IPS DF 4.7 (cell line): ENCODE measurements at regions not wholly inside any gene's neighbourhood (a gene's known extent, or its start where the extent isn't known, plus 50 kb on each side); places are given as distances from the start of the nearest gene placed in this dataset.
"Not testable (repeated sequence)": the region's sequence is repeated elsewhere in the genome, so short reads cannot be mapped to it uniquely, and the experiment has no call there.

Experiments used
- DNase-seq: peaks from one replicate; pipeline ENCODE4 v3.0.0-alpha.2; 2013; ENCODE audit warnings: low spot score; ENCODE audit errors: extremely low read depth

DNA sequence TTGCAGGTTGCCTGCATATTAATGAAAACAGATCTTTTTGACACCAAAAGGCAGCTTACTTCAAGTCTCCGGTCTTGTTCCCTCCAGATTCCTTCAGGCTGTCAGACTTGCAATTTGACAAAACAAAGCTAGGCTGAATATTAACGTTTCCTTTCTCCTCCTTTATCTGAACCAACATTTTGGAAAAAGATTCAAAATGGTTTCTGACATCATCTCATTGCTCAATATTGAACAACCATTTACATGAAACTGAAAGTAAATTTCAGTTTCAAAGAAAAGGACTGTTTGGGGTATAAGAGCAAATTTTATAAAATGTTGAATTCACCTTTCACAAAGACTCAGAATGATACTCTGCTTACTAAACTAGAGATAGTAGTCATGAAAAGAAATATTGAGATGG, 521.8 kb downstream of the KCNJ2 start:
- DNase-seq: no peak

DNA sequence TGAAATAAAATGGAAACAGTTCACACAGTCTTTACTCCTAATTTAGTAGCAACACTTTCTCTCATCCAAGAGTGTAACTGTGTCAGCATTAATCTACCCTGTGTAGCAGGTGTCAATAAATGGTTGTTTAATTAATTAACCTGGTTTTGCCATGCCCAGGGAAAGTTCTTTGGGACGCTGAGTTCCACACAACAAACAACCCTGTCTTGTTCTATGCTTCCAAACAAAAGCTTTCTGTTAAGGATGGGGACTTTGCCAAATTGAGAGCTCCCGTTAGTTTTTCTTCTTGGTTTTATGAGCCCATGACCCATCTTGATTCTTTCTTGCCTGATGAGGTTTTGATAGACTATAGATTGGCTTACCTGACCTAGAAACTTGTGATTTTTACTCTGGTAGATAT, 530.1 kb downstream of the KCNJ2 start:
- no peak for DNase-seq

DNA sequence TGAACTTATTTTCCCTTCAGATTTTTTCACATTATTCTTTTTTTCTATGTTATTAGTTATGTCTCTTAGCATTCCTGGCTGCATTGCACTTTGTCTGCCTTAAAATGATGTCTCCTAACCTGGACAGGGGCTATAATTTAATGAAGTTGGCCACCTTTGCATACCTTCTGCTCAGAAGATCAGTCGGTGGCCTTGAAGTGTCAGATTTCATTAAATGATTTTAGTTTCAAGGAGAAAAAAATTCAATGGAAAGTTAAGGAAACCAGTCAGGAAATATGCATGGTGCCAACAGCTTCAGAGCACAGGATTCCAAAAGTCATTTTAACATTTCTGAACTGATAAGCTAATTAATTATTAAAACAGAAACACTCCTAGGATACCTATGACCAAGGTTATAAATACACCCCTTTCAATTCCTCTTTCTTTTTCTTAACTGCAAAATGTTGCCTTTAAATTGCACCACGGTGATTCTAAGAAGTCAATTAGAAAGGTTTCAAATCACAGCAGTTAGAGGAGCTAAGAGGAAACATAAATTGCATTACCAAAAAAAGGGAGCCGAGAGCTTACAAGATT, 533.4 kb downstream of the KCNJ2 start:
- DNase-seq: no peak

DNA sequence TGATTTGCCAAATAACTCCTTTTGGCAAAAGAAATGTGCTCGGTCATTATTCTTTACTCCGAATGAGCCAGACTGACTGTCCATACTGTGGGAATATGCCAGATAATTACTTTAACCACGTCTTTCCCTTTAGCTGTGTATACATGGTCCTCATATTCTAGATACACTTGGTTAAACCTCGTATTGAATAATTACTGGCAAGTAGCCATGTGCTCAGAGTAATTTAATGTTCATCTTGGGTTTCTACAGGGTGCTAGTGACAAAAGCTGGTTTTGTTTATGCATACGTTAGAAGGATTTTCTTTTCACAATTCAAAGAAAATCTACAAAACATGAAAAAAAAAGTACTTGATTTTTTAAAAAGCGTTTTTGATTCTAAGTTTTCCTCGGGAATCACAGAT, 540.3 kb downstream of the KCNJ2 start:
- no peak for DNase-seq

DNA sequence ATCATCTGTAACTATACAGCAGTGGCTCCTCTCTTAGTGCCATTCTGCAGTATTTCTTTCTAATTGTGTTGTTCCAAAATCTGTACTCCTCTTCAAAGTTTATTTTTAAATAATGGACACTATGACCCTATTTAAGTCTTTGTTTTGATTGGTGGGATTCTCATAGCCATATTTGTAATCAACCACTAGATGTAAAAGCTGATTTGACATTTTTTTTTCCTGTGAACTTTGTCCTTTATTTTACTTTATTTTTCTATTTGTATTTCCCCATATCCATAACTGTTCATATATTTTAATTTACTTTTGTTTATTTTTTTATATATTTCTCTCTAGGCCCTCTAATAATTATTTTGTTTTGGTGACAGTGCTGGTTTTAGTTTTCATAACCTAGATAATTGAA, 544.4 kb downstream of the KCNJ2 start:
- no peak for DNase-seq

DNA sequence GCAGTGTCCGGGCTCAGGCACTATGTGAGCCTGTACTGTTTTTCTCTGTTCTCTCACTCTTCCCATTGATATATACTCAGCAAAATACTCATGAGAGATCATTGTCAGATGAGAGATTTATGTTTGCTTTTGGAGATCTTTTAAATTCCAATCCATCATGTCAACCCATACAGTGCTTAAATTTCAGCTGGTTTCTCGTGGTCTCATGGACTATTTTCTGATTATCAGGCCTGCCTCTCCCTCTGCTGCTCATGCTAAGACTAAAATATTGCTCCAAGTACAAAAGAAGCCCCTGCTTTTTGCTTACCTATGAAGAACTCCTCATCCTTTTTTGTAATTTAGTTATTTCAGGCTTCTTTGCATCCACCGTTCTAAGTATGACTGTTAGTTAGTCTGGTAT, 547.2 kb downstream of the KCNJ2 start:
- DNase-seq: no peak

DNA sequence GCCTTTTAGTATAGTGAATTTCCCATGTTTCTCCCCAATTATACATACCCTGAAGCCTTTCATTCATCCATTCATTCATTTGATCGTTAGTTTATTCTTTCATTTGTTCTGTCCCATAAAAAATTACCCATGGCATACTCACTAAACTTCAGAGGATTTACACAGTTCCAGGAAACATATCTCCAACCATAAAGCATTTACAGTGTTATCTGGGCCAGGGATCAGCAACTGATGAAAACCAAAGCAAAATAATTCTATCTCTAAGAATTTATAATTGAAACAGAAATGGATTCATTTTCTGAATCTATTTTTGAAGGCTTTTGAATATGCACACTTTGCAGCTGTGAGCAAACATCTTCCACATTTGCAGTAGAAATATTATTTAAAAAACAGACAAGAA, 547.7 kb downstream of the KCNJ2 start:
- no peak for DNase-seq

DNA sequence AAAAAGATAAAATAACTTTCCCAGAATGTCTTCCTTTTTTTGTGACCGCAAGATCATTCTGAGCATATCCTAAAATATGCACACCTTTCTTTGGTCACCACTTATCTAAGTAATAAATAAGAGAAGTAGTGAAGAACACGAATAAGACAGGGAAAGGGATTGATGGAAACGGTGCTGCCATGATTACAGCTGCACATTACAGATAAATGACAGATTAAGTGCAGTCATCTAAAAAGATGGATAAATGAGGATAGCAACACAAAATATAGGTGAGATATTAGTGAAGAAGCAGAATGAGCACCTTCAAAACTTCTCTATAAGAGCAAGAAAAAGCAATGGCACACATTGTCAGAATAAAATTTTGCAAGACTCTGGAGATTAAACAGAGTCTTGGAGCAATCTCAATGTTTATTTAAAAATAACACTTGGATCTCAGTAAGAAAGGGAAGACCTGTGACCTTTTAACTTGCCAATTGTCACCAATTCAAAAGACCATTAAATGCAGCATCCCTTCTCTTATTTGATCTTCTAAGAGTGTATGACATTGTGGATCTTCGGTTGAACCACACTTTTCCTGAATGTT, 567.1 kb downstream of the KCNJ2 start:
- DNase-seq: no peak

DNA sequence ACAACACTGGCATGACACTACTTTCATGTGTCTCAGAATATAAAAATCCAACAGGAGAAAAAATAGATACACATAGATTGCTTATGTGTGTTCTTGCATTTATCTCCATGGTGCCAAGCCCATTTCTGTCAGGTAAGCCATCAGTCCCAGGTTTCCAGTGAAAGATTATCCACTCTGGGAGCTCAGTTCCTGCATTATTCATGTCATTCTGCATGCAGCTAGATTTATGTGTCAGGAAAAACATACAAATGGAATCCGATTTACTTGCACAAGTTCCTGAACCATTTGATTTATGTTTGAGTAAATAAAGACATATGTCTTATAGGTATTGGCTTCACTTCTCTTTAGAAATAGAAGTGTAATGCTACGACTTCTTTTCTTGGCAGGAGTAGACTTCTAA, 569.7 kb downstream of the KCNJ2 start:
- DNase-seq: no peak

DNA sequence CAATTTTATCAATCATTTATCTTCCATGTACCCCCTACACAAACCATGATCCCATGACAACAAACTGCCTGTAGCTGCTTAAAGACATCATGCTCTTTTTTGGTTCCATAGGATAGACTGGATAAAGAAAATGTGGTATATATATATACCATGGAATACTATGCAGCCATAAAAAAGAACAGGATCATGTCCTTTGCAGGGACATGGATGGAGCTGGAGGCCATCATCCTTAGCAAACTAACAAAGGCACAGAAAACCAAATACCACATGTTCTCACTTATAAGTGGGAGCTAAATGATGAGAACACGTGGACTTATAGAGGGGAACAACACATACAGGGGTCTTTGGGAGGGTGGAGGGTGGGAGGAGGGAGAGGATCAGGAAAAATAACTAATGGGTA, 577.2 kb downstream of the KCNJ2 start:
- DNase-seq: not testable (repeated sequence)

DNA sequence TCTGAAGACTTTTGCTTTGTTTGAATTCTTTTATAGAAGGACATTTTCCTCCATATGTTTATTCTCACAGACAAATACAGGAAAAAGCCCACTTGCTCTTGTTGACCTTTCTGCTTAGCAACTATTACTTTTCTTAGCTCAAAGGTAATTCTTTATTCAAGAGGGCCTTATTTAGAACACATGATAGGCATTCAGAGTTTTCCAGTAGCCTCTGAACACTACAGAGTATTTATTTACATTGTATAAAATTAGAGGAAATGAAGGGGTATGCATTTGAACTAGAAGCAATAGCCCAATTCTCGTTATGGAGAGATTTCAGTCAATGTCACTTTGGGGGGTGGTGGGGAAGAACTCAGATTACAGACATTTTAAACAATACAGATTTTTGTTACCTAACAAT, 581.7 kb downstream of the KCNJ2 start:
- no peak for DNase-seq

DNA sequence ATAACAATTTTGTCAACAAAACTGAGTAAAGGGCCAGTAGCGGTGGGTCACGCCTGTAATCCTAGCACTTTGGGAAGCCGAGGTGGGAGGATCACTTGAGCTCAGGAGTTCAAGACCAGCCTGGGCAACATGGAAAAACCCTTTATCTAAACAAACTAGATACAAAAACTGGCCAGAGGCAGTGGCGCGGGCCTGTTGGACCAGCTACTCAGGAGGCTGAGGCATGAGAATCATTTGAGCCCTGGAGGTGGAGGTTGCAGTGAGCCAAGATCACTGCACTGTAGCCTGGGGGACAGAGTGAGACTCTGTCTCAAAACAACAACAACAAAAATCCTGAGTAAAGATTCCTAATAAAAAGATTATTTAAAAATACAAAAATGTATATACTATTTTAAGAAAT, 583.1 kb downstream of the KCNJ2 start:
- not testable (repeated sequence) for DNase-seq

DNA sequence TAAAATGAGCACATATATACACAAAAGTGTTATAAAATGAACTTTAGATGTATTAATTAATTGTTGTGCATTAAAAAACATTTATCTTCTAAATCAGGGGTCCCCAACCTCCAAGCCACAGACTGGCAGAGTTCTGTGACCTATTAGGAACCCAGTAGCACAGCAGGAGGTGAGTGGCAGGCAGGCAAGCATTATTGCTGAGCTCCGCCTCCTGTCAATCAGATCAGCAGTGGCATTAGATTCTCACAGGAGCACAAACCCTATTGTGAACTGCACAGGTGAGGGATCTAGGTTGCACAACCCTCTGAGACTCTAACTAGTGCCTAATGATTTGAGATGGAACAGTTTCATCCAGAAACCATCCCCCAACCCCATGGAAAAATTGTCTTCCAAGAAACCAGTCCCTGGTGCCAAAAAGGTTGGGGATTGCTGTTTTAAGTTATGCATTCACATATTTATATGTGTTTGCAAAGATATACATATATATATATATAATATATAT, 583.7 kb downstream of the KCNJ2 start:
- no peak for DNase-seq

DNA sequence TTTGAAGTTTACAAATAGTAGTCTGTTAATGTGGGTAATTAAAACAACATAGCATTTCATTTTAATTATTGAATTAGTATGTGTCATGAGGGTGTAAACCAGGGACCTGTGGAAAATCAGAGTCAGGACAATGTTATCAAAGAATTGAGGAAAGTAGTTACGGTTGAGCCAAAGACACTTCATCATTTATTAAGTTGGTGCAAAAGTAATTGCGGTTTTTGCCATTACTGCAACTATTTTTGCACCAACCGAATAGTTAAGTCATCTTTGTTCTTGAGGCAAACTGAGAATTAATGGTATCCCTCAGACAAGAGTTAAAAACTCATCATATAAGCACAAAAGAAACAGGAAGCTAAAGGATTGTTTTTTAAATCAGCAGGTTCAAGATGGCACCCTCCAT, 593.7 kb downstream of the KCNJ2 start:
- no peak for DNase-seq

DNA sequence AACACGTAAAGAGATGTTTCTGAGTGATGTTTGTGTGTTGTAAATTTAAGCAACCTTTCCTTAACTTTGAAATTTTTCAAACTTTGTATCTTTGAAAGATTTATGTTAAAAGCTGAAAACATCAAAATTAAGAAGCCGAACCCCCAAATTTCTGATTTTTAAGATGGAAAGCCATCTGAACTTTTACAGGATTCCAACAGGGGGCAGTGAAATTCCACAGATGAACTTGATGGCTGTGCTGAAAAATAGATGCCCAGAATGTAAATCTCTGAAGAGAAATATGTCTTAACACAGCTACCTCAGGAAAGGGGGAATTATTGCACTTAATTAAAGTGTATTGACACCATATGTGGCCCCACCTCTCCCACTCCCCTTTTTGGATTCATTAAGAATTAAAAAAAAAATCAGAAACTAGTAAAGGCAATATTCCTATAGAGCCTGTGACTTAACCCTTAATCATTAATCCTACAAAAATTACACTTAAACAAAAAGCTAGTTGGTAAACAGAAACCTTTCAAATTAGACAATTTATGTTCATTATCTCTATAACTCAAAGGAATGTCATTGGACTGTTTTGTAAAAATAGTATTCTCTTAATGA, 597.9 kb downstream of the KCNJ2 start:
- no peak for DNase-seq

DNA sequence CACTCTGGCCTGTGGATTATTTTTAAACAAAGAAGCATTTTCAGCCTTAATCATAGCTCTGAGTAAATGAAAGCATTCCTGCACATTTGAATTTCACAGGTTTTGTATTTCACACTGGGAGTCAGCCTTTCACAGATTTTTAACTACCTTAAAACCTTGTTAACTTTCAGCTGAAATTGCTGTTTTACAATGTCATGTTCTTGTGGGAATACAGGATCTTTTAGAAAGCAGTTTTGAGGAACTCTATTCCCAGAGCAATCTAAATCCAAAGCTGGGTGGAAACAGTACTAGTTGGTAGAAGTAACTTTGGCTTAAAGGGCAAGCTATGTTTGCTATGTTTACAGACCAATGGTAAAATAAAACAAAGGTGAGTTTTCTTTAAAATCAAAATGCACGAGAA, 600.6 kb downstream of the KCNJ2 start:
- DNase-seq: no peak

DNA sequence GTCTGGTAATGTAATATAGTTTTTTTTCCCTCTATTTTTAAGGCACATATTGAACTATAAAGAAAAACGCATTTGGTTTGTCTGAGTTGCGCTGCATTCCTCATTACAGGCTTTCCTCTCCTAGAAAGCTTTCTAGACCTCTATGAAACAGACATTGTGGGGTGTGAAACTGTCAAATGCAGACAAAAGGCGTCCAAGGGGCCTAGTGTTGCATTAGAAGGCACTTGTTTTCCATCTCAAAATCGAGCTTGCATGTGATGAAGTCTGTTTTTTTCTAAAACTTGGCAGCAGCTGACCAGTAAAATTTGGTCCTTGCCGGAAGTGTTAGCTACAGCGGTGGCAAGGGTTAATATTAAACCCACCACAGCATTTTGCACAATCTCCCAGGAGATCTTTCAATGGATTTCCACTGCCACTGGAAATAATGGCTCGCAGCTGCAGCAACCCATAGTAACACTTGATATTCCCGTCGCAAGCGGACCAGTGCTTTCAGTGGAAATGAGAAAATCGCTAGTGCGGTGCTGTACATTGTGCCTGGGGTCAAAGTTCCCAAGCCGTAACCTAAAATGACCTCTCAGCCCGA, 602.6 kb downstream of the KCNJ2 start:
- no peak for DNase-seq

DNA sequence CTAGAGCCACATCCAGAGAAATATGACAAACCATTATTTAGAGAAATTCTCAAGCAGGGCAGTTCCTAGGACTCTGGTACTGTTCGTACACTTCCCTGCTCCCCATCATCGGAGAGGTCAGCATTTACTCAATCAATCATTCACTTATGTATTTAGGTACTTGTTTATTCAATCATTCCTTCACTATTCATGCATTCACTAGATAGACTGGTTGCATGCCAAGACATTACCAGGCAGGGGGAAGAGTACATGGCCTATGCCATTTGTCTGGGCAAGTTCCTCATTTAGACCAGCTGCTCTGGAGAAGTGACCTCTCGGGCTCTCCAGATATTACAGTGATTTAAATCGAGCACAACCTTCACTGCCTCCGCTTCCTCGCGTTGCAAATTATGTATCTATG, 603.4 kb downstream of the KCNJ2 start:
- DNase-seq: no peak

DNA sequence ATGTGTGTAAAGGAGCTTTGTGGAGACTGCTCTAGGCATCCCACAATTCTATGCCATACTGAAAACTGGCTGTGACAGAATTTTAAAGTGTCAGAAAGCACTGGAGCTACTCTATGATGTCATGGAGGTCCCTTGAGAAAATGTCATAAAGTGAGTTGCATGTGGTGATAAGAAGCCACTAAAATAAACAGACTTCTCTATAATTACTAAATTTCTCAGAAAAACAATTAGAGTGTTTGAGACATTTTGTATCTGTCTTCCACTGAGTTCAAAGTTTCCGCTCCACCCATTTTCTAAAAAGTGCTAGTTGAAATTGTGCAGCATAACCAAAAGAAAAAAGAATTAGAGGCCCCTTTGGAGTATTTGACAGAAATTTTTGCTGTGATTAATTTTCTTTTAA, 603.9 kb downstream of the KCNJ2 start:
- DNase-seq: no peak

DNA sequence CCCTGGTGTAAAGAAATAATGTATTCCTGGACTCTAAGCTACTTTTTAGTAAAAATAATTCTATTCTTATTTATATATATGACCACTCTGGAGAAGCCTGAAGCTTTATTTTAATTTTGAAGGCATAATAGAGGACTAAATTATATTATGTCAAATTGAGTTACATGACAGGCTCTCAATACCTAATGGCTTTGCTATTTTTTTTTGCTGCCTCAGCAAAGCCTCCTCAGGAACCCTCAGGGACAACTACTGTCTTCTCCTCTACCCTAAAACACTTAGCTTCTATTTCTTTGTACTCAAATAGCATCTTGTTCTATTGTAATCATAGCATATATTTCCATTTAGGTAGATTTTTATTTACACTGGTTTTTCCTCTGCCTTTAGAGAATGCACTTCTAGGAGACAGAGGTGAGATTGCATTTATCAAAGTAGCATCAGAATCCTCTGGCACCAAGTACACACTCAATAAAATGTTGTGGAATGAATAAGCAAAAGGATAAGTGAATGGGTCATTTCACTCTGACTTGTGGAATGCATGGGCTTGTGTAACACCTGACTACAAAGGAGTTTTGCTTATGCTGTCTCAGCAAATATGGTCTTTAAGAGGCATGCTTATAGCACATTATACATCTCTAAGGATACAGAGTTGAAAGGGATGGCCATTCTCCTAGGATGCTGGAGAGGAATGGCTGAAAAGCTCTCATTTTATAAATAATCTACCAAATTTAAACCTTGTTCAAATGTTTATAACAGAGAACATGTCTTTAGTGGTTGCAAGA, 605.2 kb downstream of the KCNJ2 start:
- no peak for DNase-seq

DNA sequence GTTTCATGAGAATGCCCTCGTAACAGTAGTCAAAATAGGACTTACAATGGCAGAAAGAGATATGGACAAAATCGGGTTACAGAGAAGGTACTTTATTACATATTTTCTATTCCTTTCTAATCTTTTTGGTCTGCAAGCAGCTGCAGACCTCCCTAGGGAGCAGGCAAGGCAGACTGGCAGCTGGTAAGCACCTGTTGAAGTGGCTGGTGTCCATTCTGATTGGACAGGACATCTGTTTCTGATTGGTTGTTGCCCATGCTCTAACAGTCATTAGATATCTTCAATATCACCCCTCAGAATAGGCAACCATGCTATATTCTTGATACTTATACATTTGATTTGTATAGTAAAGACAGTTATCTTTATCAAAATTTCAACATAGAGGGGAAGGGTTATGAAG, 606.3 kb downstream of the KCNJ2 start:
- no peak for DNase-seq

DNA sequence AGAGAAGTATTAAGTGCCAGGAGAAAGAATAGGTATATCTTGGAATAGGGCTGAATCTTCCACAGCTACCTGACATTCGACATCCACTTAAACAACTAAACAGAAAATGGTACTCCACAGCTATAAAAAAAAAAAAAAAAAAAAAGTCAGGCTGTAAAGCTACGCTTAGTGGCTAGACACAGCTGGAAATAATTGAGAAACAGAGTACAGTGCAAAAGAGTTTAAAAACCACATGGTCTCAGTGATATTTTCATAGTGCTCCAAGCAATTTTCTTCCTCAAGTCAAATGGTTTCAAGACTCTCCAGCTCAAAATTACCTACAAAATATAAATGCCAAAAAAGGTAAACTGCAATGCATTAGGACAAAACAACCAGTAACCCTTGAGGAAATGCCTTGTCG, 607.1 kb downstream of the KCNJ2 start:
- no peak for DNase-seq
